ENCODE measurements at regions not wholly inside any gene's neighbourhood (a gene's known extent, or its start where the extent isn't known, plus 50 kb on each side); places are given as distances from the start of the nearest gene placed in this dataset.

GRCh38 chr2:9127316-9127715, 79.3 kb upstream of the ASAP2 start:
- no peak overlapping the region for H2AFZ ChIP-seq (ENCODE audit: low read length)
- H3K27ac ChIP-seq (ENCODE audit: low read depth, low read length, poor library complexity, severe bottlenecking) = no peak overlapping the region
- no peak overlapping the region for H3K9ac ChIP-seq (ENCODE audit: low read length)
- H3K4me2 ChIP-seq (ENCODE audit: low read length) = no peak overlapping the region
- H3K79me2 ChIP-seq (ENCODE audit: insufficient read depth, low read length) = no peaks in the 10 kb centered on the region
- H4K20me1 ChIP-seq (ENCODE audit: insufficient read depth, low read length) = no peaks in the 10 kb centered on the region
- no peaks in the 10 kb centered on the region for H3K4me1 ChIP-seq (ENCODE audit: insufficient read depth, low read length, severe bottlenecking)
- H3K9me3 ChIP-seq (ENCODE audit: low read length) = no peaks in the 10 kb centered on the region
- H3K9me2 ChIP-seq (ENCODE audit: low read depth, low read length) = no peaks in the 10 kb centered on the region
- no peaks in the 10 kb centered on the region for H3K27me3 ChIP-seq (ENCODE audit: insufficient read depth, low read length)
- no peak overlapping the region for H3K4me3 ChIP-seq (ENCODE audit: low read depth, low read length, poor library complexity, severe bottlenecking)
- TF ChIP-seq EZH2 (IDR thresholded peaks at IDR 0.05; ENCODE audit: borderline replicate concordance, low read length) = no peak
- no peak for TF ChIP-seq CTCF (IDR thresholded peaks at IDR 0.05; ENCODE audit: low read length)
- no peaks in the 10 kb centered on the region for H3F3A ChIP-seq (ENCODE audit: insufficient read depth, low read length)
- no peaks in the 10 kb centered on the region for H3K36me3 ChIP-seq (ENCODE audit: insufficient read depth, low read length)

- no peak overlapping the region for H2AFZ ChIP-seq (ENCODE audit: low read length)
- no peaks in the 10 kb centered on the region for H3K36me3 ChIP-seq (ENCODE audit: insufficient read depth, low read length)
- H3K9me3 ChIP-seq (ENCODE audit: low read length) = no peaks in the 10 kb centered on the region
- H3K27ac ChIP-seq (ENCODE audit: low read depth, low read length, poor library complexity, severe bottlenecking) = no peak overlapping the region
- no peaks in the 10 kb centered on the region for H4K20me1 ChIP-seq (ENCODE audit: insufficient read depth, low read length)
- H3K4me1 ChIP-seq (ENCODE audit: insufficient read depth, low read length, severe bottlenecking) = no peaks in the 10 kb centered on the region
- H3K27me3 ChIP-seq (ENCODE audit: insufficient read depth, low read length) = no peaks in the 10 kb centered on the region
- H3K4me3 ChIP-seq (ENCODE audit: low read depth, low read length, poor library complexity, severe bottlenecking) = no peak overlapping the region
- no peak overlapping the region for H3K9ac ChIP-seq (ENCODE audit: low read length)
- H3K4me2 ChIP-seq (ENCODE audit: low read length) = no peak overlapping the region
- TF ChIP-seq EZH2 (IDR thresholded peaks at IDR 0.05; ENCODE audit: borderline replicate concordance, low read length) (no peak), CTCF (IDR thresholded peaks at IDR 0.05; ENCODE audit: low read length) (no peak)
- H3K9me2 ChIP-seq (ENCODE audit: low read depth, low read length) = no peaks in the 10 kb centered on the region
- no peaks in the 10 kb centered on the region for H3K79me2 ChIP-seq (ENCODE audit: insufficient read depth, low read length)
- H3F3A ChIP-seq (ENCODE audit: insufficient read depth, low read length) = no peaks in the 10 kb centered on the region
Measured at GRCh38 chr2:9126540-9126939, 80.1 kb upstream of the ASAP2 start.

- no peaks in the 10 kb centered on the region for H3K79me2 ChIP-seq (ENCODE audit: insufficient read depth, low read length)
- H3F3A ChIP-seq (ENCODE audit: insufficient read depth, low read length) = no peaks in the 10 kb centered on the region
- H2AFZ ChIP-seq (ENCODE audit: low read length) = no peak overlapping the region
- no peak overlapping the region for H3K9ac ChIP-seq (ENCODE audit: low read length)
- H3K4me3 ChIP-seq (ENCODE audit: low read depth, low read length, poor library complexity, severe bottlenecking) = no peak overlapping the region
- H3K36me3 ChIP-seq (ENCODE audit: insufficient read depth, low read length) = no peaks in the 10 kb centered on the region
- H3K27ac ChIP-seq (ENCODE audit: low read depth, low read length, poor library complexity, severe bottlenecking) = no peak overlapping the region
- H3K9me2 ChIP-seq (ENCODE audit: low read depth, low read length) = no peaks in the 10 kb centered on the region
- H4K20me1 ChIP-seq (ENCODE audit: insufficient read depth, low read length) = no peaks in the 10 kb centered on the region
- no peaks in the 10 kb centered on the region for H3K4me1 ChIP-seq (ENCODE audit: insufficient read depth, low read length, severe bottlenecking)
- no peak for TF ChIP-seq CTCF (IDR thresholded peaks at IDR 0.05; ENCODE audit: low read length)
- TF ChIP-seq EZH2 (IDR thresholded peaks at IDR 0.05; ENCODE audit: borderline replicate concordance, low read length) = no peak
- no peaks in the 10 kb centered on the region for H3K27me3 ChIP-seq (ENCODE audit: insufficient read depth, low read length)
- no peaks in the 10 kb centered on the region for H3K9me3 ChIP-seq (ENCODE audit: low read length)
- H3K4me2 ChIP-seq (ENCODE audit: low read length) = no peak overlapping the region
Measured at GRCh38 chr2:9124231-9124741, 82.3 kb upstream of the ASAP2 start.
